Daoy (cell line): ENCODE measurements at regions not wholly inside any gene's neighbourhood (a gene's known extent, or its start where the extent isn't known, plus 50 kb on each side); places are given as distances from the start of the nearest gene placed in this dataset.
"Not testable (repeated sequence)": the region's sequence is repeated elsewhere in the genome, so short reads cannot be mapped to it uniquely, and the experiment has no call there.

Experiments used
- DNase-seq: peaks from one replicate; pipeline ENCODE4 v3.0.0-alpha.2; 2015; ENCODE audit warnings: low read depth

DNA sequence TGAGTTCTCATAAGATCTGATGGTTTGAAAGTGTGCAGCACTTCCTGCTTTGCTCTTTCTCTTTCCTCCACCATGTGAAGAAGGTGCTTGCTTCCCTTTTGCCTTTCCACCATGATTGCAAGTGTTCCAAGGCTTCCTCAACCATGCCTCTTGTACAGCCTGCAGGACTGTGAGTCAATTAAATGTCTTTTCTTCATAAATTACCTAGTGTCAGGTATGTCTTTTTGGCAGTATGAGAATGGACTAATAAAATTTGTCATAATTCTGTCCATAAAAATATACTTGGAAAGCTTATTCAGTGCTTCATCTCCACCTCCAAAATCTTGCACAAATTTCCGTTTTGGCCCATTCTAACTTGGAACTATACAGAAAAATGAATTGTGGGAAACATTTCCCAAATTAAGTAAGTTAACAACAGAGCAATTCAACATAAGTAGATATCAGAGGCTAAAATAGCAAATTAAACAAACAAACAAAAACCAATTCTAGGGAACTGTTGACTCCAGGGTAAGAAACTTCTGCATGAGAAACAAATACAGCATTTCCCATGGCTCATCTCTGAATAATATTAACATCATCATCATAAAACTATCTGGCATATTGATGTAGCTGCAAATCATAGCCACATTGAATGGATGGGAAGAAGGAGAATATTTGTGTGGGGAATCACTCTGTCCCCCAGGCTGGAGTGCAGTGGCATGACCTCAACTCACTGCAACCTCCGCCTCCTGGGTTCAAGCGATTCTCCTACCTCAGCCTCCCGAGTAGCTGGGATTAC, 459.5 kb upstream of the FAR2 start:
- no peak for DNase-seq

GRCh38 chr12:28693565-28694219, 455.4 kb upstream of the FAR2 start:
- DNase-seq, result no peak

- no peak for DNase-seq
These were observed 450.5 kb upstream of the FAR2 start for GRCh38 chr12:28698553-28698952.

DNA sequence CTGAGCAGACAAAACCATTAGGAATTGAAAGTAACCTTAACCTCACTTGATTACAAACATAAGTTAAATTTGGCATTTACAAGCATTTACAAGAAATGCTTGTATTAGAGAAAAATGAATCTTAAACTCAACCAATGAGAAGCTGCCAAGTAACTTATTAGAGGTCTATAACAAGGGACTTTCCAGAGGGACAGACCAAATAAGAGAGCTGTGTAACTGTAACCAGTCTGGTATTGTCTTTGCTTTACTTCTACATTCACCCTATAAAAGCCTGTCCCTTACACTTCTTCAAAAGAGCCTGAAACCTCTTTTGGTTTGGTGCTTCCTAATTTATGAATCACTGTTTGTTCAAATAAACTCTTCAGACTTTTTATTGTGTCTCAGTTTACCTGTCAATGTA, 450.0 kb upstream of the FAR2 start:
- no peak for DNase-seq

- no peak for DNase-seq
These were observed 448.9 kb upstream of the FAR2 start for GRCh38 chr12:28700161-28700560.

- no peak for DNase-seq
These were observed 444.5 kb upstream of the FAR2 start for GRCh38 chr12:28704477-28705169.

GRCh38 chr12:28708918-28709371, 440.1 kb upstream of the FAR2 start:
- DNase-seq, result no peak

DNA sequence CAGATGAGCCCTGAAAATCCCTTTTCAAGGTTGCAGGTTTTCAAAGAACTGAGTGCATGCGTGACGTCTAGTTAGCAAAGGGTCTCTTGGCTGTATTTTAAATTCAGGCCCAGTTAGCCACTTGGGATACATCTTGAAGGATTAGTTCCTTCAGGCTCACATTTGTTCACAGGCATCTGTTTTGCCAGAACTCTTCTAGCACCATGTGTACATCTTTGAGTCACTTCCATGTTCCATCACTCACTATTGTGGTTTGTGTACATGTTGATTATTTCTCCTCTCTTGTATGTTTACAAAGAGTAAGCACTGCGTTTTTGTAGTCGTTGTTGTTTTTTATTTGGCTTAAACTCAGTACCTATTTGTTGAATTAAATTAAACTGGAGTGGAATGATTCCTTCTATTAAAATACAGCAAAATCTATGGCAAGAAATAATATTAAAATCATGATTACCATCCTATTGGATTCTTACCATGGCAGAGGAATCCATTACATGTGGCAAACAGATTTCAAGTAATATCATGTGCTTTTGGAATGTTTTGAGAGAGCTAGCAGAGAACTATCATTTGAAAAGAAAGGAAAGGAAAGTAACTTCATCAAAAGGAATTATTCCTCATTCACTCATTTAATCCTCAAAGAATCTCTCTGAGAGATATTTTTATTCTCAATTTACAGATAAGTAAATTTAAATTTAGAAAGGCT, 438.9 kb upstream of the FAR2 start:
- no peak for DNase-seq

- DNase-seq, result no peak
These were observed 438.2 kb upstream of the FAR2 start for GRCh38 chr12:28710882-28711281.

- no peak for DNase-seq
These were observed 437.7 kb upstream of the FAR2 start for GRCh38 chr12:28711421-28711820.

DNA sequence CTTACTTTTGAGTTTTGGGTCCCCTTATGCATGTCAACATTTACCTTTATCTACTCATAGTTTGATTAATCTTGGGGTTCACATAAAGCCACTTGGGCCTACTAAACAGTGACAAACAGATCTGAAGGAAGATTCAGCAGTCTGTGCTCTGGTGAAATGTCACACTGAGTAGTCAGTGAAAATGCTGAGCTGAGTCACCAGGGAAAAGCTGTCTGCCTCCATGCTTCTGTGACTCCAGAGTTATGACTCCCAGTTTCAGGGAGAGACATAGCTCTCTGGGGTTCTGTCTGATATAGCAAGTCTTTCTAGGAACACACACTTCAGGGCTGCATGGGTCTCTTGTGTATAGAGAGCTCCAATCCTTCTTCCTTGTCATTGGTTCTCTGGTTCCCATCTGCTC, 406.3 kb upstream of the FAR2 start:
- DNase-seq, result no peak

GRCh38 chr12:28746734-28747325, 402.2 kb upstream of the FAR2 start:
- DNase-seq, result no peak

- no peak for DNase-seq
These were observed 398.0 kb upstream of the FAR2 start for GRCh38 chr12:28750946-28751685.

DNA sequence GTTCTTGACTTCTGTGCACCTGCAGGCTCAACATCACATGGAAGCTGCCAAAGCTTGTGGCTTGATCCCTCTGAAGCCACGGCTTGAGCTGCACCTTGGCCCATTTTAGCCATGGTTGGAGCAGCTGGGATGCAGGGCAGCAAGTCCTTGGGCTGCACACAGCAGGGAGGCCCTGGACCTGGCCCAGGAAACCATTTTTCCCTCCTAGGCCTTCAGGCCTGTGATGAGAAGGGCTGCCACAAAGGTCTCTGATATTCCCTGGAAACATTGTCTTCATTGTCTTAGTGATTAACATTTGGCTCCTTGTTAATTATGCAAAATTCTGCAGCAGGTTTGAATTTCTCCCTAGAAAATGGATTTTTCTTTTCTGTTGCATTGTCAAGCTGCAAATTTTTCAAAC, 394.1 kb upstream of the FAR2 start:
- no peak for DNase-seq

DNA sequence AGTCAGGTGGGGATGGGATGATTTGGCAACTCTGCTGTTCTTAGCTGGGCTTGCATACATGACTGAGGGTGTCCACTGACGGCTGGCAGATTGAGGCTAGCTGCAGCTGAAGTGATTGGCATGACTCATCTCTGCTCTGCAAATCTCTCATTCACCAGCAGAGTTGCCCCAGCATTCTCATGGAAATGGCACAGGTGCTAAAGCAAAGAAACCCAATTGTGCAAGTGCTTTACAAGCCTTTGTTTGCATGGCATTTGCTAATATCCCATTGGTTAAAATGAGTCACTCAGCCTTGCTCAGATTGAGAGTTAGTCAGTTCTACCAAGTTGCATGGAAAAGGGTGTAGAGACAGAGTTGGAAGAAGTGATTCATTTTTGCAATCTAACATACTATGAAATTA, 389.7 kb upstream of the FAR2 start:
- no peak for DNase-seq

GRCh38 chr12:28760040-28760903, 388.8 kb upstream of the FAR2 start:
- not testable (repeated sequence) for DNase-seq

GRCh38 chr12:28761897-28762296, 387.2 kb upstream of the FAR2 start:
- not testable (repeated sequence) for DNase-seq

DNA sequence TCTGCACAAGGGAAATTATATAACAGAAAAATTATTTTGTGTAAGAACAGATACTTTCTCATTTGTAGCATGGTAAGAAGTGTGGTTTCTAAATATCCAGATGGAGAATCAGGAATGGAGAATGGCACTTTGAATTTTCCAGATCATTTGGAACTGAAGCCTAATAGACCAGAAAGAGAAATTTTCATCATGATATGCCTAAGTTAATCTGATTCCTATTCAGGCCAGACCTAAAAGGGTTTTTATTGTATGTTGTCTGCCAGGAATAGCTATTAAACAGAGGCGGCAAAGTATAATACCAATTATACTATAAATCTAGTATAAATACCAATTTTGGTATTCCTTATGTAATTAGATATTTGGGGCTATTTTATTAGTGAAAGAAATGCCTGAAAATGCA, 382.7 kb upstream of the FAR2 start:
- DNase-seq, result no peak

GRCh38 chr12:28767836-28768348, 381.2 kb upstream of the FAR2 start:
- no peak for DNase-seq

- no peak for DNase-seq
These were observed 378.8 kb upstream of the FAR2 start for GRCh38 chr12:28770322-28770721.
